C4-2B (cell line): ENCODE measurements at regions not wholly inside any gene's neighbourhood (a gene's known extent, or its start where the extent isn't known, plus 50 kb on each side); places are given as distances from the start of the nearest gene placed in this dataset.

Source experiments
- H3K27ac ChIP-seq: fragments of 450-650 bp; 2 replicates; pipeline ENCODE4 v1.5.1; 2017
- ZFX ChIP-seq: fragments of 450-650 bp; IDR thresholded peaks from 2 replicates; pipeline ENCODE4 v1.6.1; 2017
- TF ChIP-seq, protein P1 (sequence below): fragments of 450-650 bp; conservative IDR thresholded peaks from 2 replicates; pipeline ENCODE4 v1.5.1; 2017; ENCODE audit warnings: mild to moderate bottlenecking

DNA sequence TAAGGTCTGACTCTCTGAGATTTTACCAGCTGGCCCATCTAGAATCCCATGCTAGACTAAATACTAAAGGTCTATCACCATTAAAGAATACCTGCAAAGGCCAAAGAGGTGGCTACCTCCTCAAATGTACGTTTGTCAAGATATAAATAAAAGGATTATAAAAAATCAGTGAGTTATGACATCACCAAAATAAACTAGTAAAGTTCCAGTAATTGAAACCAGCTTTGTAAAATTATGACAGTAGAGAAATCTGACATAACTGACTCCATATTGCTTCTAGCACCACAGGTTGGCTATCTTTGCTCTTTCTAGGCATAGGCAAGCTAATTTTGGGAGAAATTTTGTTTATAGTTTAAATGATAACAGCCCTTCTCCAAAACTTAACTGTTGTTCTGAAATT, 536.3 kb downstream of the TFAP2A start:
- H3K27ac ChIP-seq, result no peak overlapping the region
- TF ChIP-seq, protein P1, sequence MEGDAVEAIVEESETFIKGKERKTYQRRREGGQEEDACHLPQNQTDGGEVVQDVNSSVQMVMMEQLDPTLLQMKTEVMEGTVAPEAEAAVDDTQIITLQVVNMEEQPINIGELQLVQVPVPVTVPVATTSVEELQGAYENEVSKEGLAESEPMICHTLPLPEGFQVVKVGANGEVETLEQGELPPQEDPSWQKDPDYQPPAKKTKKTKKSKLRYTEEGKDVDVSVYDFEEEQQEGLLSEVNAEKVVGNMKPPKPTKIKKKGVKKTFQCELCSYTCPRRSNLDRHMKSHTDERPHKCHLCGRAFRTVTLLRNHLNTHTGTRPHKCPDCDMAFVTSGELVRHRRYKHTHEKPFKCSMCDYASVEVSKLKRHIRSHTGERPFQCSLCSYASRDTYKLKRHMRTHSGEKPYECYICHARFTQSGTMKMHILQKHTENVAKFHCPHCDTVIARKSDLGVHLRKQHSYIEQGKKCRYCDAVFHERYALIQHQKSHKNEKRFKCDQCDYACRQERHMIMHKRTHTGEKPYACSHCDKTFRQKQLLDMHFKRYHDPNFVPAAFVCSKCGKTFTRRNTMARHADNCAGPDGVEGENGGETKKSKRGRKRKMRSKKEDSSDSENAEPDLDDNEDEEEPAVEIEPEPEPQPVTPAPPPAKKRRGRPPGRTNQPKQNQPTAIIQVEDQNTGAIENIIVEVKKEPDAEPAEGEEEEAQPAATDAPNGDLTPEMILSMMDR, result no peak
- TF ChIP-seq ZFX, result no peak

DNA sequence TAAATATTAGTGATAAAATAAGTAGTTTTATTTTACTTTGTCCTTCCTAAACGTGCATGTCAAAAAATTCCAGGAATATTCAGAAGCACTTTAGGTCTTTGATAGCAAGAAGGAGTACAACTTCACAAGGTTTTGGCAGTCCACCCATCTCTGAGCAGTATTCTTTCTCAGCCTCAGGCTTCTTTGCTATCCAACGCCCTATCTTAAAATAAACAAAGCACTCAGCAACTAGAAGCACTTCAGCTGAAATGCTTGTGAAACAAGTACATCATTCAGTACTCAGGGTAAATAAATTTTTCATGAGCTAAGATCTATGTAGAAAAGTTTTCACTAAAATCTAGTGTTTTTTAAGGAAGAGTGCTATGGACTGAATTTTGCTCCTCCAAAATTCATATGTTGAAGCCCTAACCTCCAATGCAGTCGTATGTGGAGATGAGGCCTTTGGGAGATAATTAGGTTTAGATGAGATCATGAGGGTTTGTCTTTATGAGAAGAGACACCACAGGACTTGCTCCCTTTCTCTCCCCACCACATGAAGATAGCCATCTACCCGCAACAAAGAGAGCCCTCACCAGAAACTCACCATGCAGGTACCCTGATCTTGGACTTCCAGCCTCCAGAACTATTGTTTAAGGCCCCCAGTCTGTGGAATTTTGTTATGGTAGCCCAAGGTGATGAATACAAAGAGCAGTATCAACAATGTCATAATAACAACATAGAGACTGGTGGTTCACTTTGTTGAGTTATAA, 539.1 kb downstream of the TFAP2A start:
- H3K27ac ChIP-seq, result no peak overlapping the region
- no peak for TF ChIP-seq ZFX
- TF ChIP-seq, protein P1, result no peak

DNA sequence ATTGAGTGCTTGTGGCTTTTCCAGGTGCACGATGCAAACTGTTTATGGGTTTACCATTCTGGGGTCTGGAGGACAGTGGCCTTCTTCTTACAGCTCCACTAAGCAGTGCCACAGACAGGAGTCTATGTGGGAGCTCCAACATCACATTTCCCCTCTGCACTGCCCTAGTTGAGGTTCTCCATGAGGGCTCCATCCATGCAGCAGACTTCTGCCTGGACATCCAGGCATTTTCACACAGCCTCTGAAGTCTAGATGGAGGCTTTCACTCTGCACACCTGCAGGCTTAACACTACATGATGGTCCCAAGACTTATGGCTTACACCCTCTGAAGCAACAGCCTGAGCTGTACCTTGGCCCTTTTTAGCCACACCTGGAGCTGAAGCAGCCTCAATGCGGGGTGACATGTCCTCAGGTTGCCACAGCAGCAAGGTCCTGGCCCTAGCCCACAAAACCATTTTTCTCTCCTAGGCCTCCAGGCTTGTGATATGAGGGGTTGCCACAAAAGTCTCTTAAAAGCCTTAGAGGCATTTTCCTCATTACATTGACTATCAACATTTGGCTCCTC, 552.2 kb downstream of the TFAP2A start:
- no peak overlapping the region for H3K27ac ChIP-seq
- TF ChIP-seq ZFX, result no peak
- TF ChIP-seq, protein P1, result no peak

DNA sequence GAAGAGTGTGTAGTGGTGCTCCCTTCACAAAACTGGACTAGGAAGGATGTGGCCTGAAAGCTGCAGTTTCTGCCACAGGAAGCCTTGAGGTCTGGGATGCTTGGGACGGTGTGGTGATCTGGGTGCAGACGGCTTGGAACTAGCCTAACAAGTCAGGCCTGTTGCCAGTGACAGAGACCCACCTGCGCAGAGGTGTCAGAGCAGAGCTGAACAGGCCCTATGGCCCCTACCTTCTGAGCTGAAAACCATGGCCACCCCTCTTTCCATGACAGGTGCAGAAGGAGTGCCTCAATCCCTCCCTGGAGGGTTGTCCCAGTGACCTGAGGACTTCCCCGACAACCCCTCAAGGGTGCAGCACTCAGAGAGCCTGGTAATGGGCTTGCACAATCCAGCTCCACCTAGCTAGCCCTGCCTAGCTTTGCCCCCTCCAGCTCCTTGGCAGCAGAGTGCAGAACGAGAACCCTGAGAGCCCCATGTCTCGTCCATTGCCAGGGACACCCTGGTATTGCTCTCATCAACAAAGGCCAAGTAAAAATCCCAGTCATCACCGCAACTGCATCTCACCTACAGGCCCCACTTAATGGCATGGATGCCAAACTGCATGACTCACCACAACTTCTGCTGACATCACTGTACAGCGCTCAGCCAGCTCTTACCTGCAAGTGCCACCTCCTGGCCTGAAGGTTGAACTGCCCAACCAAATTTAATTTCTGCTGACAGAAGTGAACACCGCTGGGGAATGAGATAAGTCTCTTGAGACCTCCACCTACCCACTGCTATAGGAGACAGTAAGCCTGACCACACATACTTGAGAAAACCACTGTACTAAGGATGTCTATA, 563.1 kb downstream of the TFAP2A start:
- no peak overlapping the region for H3K27ac ChIP-seq
- TF ChIP-seq ZFX, result no peak
- TF ChIP-seq, protein P1, result peak; percentile 58

DNA sequence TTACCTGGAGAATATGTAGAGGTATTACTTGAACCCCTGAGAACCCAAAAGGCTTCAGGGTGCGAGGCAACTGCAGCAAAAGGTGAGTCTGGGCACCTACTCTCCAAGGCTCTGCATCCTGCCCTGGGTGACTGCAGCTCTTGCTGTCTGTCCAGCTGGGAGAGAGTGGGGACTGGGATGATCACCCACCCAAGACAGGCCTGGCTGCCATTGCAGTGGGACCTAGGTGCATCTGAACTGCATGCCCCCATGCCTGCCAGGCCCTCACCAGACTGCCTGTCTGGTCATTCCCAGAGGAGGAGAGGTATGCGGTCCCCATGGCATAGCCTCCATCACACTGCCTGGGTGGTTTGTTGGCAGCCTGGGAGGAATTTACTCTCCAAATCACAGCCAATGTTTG, 563.9 kb downstream of the TFAP2A start:
- no peak for TF ChIP-seq ZFX
- H3K27ac ChIP-seq, result no peak overlapping the region

DNA sequence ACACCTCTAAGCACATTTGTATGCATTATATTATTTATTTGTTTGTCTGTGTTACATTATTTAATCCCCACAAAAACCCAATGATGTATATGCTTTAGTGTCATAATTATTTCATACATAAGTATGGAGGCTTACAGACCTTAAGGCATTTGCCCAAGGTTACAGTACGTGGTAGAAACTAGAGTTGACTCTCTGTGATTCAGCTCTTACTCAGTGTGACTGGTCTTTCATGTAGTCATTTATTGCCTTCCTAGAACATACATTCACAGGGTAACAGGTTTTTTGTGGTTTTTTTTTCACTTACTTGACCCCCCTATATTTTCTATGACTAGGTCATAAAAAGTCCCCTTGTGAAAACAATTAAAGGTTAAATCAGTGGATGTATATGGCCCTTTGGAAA, 566.8 kb downstream of the TFAP2A start:
- no peak overlapping the region for H3K27ac ChIP-seq

DNA sequence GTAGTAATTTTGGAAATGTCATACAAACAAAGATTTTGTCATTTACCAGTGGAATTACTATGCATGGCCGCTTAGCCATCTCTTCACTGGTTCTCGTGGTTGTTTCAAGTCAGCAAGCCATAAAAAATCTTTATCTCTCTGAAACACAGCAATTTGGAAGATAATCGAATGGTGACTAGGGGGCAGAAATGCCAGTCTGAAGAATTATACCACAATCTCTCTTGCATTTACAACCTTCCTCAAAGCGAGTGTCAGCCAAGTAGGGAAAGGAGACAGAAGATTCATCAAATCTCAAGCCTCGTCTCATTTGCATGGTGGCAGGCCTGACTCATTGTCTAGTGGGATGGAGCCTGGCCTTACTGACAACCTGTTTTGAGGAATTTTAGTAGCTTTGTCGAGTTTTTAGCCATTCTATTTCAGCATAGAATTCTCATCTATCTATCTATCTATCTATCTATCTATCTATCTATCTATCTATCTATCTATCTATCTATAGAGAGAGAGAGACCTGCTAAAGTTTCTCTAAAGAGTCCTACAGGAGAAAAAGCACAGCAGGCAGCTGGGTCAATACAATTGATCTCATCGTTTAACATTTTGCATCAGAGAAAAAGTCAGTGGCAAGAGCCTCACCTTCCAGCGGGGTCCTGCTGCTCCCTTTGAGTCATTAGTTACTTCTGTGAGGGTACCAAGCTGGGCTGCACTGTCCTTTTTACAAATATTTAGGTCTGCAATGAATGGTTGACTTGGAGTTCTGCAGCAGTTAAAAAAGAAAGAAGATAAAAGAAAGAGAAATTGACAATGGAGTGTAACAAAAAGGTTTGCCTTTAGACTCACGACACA, 572.8 kb downstream of the TFAP2A start:
- H3K27ac ChIP-seq, result no peak overlapping the region
- TF ChIP-seq, protein P1, result no peak
- no peak for TF ChIP-seq ZFX

More for the DNA sequence above, 566.8 kb downstream of the TFAP2A start:
- TF ChIP-seq, protein P1, result no peak
- TF ChIP-seq ZFX, result no peak
